ENCODE measurements at regions not wholly inside any gene's neighbourhood (a gene's known extent, or its start where the extent isn't known, plus 50 kb on each side); places are given as distances from the start of the nearest gene placed in this dataset.

DNA sequence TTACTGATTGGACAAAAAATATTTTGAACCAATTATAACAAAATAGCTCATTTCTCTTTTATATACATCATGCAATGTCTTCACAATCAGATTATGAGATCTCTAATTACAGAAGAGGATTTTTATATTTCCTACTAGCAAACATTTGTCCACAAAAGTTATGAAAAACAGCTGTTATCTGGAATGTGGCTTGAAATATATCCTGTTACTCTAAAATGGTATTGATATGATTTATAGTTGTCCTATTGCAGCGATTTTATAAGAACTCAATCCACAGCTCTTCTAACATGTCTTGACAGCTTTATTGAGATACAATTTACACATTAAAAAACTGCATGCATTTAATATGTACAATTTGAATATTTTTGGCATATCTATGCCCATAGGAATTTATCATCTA, 779.9 kb upstream of the ACO1 start:
- Histone ChIP-seq H3K27me3 (no peaks in the 10 kb centered on the region), H3K27ac (replicated peaks in 1 of 4) (no peak overlapping the region), H3K4me3 (no peak overlapping the region), H3K4me1 (no peaks in the 10 kb centered on the region), H3K9me3 (no peaks in the 10 kb centered on the region), H3K36me3 (no peaks in the 10 kb centered on the region)
- intact Hi-C loops (cut with DNase I): no loop called here
- TF ChIP-seq EP300 (IDR thresholded peaks at IDR 0.05): no peak
- no peak for TF ChIP-seq POLR2A (IDR thresholded peaks at IDR 0.05; ENCODE audit: low read depth)
- TF ChIP-seq, protein P1, sequence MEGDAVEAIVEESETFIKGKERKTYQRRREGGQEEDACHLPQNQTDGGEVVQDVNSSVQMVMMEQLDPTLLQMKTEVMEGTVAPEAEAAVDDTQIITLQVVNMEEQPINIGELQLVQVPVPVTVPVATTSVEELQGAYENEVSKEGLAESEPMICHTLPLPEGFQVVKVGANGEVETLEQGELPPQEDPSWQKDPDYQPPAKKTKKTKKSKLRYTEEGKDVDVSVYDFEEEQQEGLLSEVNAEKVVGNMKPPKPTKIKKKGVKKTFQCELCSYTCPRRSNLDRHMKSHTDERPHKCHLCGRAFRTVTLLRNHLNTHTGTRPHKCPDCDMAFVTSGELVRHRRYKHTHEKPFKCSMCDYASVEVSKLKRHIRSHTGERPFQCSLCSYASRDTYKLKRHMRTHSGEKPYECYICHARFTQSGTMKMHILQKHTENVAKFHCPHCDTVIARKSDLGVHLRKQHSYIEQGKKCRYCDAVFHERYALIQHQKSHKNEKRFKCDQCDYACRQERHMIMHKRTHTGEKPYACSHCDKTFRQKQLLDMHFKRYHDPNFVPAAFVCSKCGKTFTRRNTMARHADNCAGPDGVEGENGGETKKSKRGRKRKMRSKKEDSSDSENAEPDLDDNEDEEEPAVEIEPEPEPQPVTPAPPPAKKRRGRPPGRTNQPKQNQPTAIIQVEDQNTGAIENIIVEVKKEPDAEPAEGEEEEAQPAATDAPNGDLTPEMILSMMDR (IDR thresholded peaks at IDR 0.05): no peak
- no peak for TF ChIP-seq POLR2AphosphoS5 (IDR thresholded peaks at IDR 0.05)
- DNase-seq (ENCODE audit: extremely low spot score): no peak
- WGBS: 62% methylated on average over 1 of the region's 1 CpG

DNA sequence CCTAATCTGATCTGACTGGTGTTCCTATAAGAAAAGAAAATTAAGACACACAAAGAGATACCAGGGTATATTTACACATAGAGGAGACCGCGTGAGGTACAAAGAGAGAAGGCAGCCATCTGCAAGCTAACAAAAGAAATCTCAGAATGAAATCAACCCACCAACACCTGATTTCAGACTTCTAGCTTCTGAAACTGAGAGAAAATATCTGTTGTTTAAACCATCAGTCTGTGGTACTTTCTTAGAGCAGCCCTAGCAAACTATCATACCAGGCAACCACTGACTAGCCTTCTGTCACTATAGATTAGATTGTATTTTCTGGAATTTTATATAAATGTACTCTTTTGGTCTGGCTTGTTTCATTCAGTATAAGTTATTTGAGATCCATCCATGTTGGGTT, 779.3 kb upstream of the ACO1 start:
- H3K9me3 ChIP-seq: no peaks in the 10 kb centered on the region
- no peak overlapping the region for H3K4me3 ChIP-seq
- H3K27ac ChIP-seq (replicated peaks in 1 of 4): no peak overlapping the region
- WGBS: 96% methylated on average over 2 of the region's 2 CpGs
- no peaks in the 10 kb centered on the region for H3K36me3 ChIP-seq
- H3K4me1 ChIP-seq: no peaks in the 10 kb centered on the region
- H3K27me3 ChIP-seq: no peaks in the 10 kb centered on the region
- intact Hi-C loops (cut with DNase I): no loop called here
- DNase-seq (ENCODE audit: extremely low spot score): no peak
- TF ChIP-seq, protein P1 (IDR thresholded peaks at IDR 0.05): no peak
- TF ChIP-seq EP300 (IDR thresholded peaks at IDR 0.05): no peak
- TF ChIP-seq POLR2A (IDR thresholded peaks at IDR 0.05; ENCODE audit: low read depth): no peak
- no peak for TF ChIP-seq POLR2AphosphoS5 (IDR thresholded peaks at IDR 0.05)

DNA sequence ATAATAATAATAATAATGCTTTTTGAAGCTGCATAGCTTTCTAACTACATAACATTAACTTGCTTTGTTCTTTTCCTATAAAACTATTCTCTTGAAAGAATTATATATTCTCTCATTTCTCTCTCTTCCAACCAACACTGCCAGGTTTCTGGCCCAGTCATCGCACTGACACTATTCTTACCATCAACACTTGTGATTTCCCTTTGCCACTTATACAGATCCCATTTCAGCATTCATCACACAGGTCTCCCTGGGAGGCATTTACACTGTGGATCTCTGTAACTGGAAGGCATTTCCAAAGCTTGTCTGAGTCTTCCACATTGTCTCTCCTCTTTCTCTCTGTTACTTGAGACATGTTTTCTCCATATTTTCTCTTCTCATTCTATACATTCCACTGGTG, 777.8 kb upstream of the ACO1 start:
- Histone ChIP-seq H3K4me3 (no peak overlapping the region), H3K9me3 (no peaks in the 10 kb centered on the region), H3K27ac (replicated peaks in 1 of 4) (no peak overlapping the region), H3K4me1 (no peaks in the 10 kb centered on the region), H3K27me3 (no peaks in the 10 kb centered on the region), H3K36me3 (no peaks in the 10 kb centered on the region)
- WGBS: 96% methylated on average over 1 of the region's 1 CpG
- intact Hi-C loops (cut with DNase I): no loop called here
- TF ChIP-seq POLR2A (IDR thresholded peaks at IDR 0.05; ENCODE audit: low read depth) (no peak), EP300 (IDR thresholded peaks at IDR 0.05) (no peak), POLR2AphosphoS5 (IDR thresholded peaks at IDR 0.05) (no peak)
- TF ChIP-seq, protein P1 (IDR thresholded peaks at IDR 0.05): no peak
- no peak for DNase-seq (ENCODE audit: extremely low spot score)

DNA sequence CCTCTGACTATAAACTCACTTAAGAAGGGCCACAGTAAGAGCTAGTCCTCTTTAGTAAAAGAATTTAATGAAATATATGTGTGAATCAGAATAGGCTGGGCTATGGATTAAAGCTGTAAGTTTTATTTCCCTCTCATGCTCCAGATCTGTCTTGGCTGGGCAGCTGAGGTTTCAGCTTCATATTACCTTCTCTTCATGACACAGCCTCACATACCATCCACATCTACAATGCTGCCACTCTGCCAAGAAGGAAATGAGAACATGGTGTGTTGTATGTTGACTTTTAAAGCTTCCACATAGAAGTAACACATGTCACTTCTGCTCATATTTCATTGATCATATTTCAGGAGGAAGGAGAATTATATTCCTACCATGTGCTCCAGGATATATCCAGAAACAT, 776.0 kb upstream of the ACO1 start:
- TF ChIP-seq POLR2A (IDR thresholded peaks at IDR 0.05; ENCODE audit: low read depth): no peak
- TF ChIP-seq, protein P1 (IDR thresholded peaks at IDR 0.05): no peak
- no peak for TF ChIP-seq EP300 (IDR thresholded peaks at IDR 0.05)
- no peak for TF ChIP-seq POLR2AphosphoS5 (IDR thresholded peaks at IDR 0.05)
- Histone ChIP-seq H3K9me3 (no peaks in the 10 kb centered on the region), H3K27me3 (no peaks in the 10 kb centered on the region), H3K36me3 (no peaks in the 10 kb centered on the region), H3K27ac (replicated peaks in 1 of 4) (no peak overlapping the region), H3K4me1 (no peaks in the 10 kb centered on the region), H3K4me3 (no peak overlapping the region)
- no peak for DNase-seq (ENCODE audit: extremely low spot score)
- intact Hi-C loops (cut with DNase I): no loop called here

DNA sequence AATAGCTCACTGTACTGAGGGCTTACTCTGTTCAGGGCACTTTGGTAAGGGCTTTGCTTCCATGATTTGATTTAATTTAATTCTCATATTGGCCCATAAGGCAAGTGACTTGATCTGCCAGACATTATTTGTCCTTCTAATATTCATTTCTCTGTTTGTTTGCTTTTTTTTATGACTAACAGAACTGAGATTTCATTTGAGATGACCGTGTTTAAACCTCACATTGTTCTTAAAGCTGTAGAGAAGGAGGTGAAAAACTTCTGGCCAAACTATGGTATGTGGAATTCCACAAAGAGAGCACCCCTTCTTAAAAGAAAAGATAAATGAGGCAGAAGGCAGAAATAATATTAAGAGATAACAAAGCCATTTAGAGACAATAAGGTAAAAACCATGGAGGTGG, 775.6 kb upstream of the ACO1 start:
- TF ChIP-seq, protein P1 (IDR thresholded peaks at IDR 0.05): no peak
- TF ChIP-seq EP300 (IDR thresholded peaks at IDR 0.05) (no peak), POLR2A (IDR thresholded peaks at IDR 0.05; ENCODE audit: low read depth) (no peak), POLR2AphosphoS5 (IDR thresholded peaks at IDR 0.05) (no peak)
- Histone ChIP-seq H3K27ac (replicated peaks in 1 of 4) (no peak overlapping the region), H3K4me3 (no peak overlapping the region), H3K36me3 (no peaks in the 10 kb centered on the region), H3K27me3 (no peaks in the 10 kb centered on the region), H3K4me1 (no peaks in the 10 kb centered on the region), H3K9me3 (no peaks in the 10 kb centered on the region)
- intact Hi-C loops (cut with DNase I): no loop called here
- 67% methylated on average over 1 of the region's 1 CpG for WGBS
- no peak for DNase-seq (ENCODE audit: extremely low spot score)

Data from esophagus muscularis mucosa (tissue), 4 donors.